K562 (cell line): ENCODE measurements at regions not wholly inside any gene's neighbourhood (a gene's known extent, or its start where the extent isn't known, plus 50 kb on each side); places are given as distances from the start of the nearest gene placed in this dataset.

Experiments
- CTCF ChIP-seq, 3 experiments: IDR thresholded peaks in 2 of 3; conservative IDR thresholded peaks in 1 of 3; 2 replicates each; pipeline ENCODE4 v1.5.1; 2011 to 2012; ENCODE audit warnings: low read length in 3 of 3, mild to moderate bottlenecking in 3 of 3, control low read depth in 2 of 3, improper control_type of control experiment in 1 of 3, inconsistent platforms in 1 of 3, low read depth in 1 of 3, mixed read lengths in 1 of 3, moderate library complexity in 1 of 3; ENCODE audit not compliant: insufficient read depth in 2 of 3
- DMBX1 ChIP-seq: fragments of 250-450 bp; sonication (Bioruptor Pico); IDR thresholded peaks from 2 replicates; pipeline ENCODE4 v1.8.0; 2022; ENCODE audit warnings: inconsistent platforms, mild to moderate bottlenecking, moderate library complexity, borderline replicate concordance
- EHMT2 ChIP-seq: fragments of 450-650 bp; IDR thresholded peaks from 2 replicates; pipeline ENCODE4 v1.6.1; 2018; ENCODE audit warnings: antibody characterized with exemption
- FOXK2 ChIP-seq, 2 experiments: fragments of 450-650 bp; IDR thresholded peaks in 1 of 2; conservative IDR thresholded peaks in 1 of 2; 2 replicates each; pipeline ENCODE4 v1.6.1; 2016; ENCODE audit warnings: low read depth in 2 of 2, mild to moderate bottlenecking in 1 of 2
- FOXM1 ChIP-seq, 2 experiments: fragments of 450-650 bp in 1 of 2; sonication (generic) in 1 of 2; formaldehyde crosslinking in 1 of 2; IDR thresholded peaks; 2 replicates each; pipeline versions ENCODE4 v1.6.1 to v1.9.0; 2017 to 2022; ENCODE audit warnings: low read depth in 2 of 2, mild to moderate bottlenecking in 2 of 2, missing genetic modification reagents in 1 of 2, moderate library complexity in 1 of 2
- RFX1 ChIP-seq: fragments of 450-650 bp; IDR thresholded peaks from 2 replicates; pipeline ENCODE4 v1.6.1; 2016; ENCODE audit warnings: mild to moderate bottlenecking, moderate library complexity
- RFX7 ChIP-seq: fragments of 250-450 bp; sonication (Bioruptor Pico); IDR thresholded peaks from 2 replicates; pipeline ENCODE4 v1.5.1; 2021; ENCODE audit warnings: mild to moderate bottlenecking
- SETDB1 ChIP-seq: IDR thresholded peaks from one replicate; pipeline ENCODE4 v1.6.1; 2012; ENCODE audit warnings: low read length, control low read depth, inconsistent platforms
- SNRNP70 ChIP-seq: fragments of 200-400 bp; formaldehyde crosslinking; optimal IDR thresholded peaks from 2 replicates; pipeline ENCODE3; 2017; ENCODE audit warnings: low read depth, low read length
- ZBTB17 ChIP-seq: fragments of 450-650 bp; formaldehyde crosslinking; IDR thresholded peaks from 2 replicates; pipeline ENCODE4 v1.4.0; 2020; ENCODE audit warnings: mild to moderate bottlenecking
- ZBTB26 ChIP-seq: fragments of 450-650 bp; formaldehyde crosslinking; IDR thresholded peaks from 2 replicates; pipeline ENCODE4 v1.4.0; 2022; ENCODE audit warnings: missing genetic modification characterization
- TF ChIP-seq, protein P1 (sequence below): sonication (generic); formaldehyde crosslinking; IDR thresholded peaks from 2 replicates; pipeline ENCODE4 v1.8.1; 2022; ENCODE audit warnings: missing genetic modification reagents
- TF ChIP-seq, protein P2 (sequence below), 2 experiments: fragments of 450-650 bp; IDR thresholded peaks; 2 replicates each; pipeline ENCODE4 v1.6.1; 2016; ENCODE audit warnings: mild to moderate bottlenecking in 2 of 2, borderline replicate concordance in 1 of 2, low read depth in 1 of 2, moderate library complexity in 1 of 2

DNA sequence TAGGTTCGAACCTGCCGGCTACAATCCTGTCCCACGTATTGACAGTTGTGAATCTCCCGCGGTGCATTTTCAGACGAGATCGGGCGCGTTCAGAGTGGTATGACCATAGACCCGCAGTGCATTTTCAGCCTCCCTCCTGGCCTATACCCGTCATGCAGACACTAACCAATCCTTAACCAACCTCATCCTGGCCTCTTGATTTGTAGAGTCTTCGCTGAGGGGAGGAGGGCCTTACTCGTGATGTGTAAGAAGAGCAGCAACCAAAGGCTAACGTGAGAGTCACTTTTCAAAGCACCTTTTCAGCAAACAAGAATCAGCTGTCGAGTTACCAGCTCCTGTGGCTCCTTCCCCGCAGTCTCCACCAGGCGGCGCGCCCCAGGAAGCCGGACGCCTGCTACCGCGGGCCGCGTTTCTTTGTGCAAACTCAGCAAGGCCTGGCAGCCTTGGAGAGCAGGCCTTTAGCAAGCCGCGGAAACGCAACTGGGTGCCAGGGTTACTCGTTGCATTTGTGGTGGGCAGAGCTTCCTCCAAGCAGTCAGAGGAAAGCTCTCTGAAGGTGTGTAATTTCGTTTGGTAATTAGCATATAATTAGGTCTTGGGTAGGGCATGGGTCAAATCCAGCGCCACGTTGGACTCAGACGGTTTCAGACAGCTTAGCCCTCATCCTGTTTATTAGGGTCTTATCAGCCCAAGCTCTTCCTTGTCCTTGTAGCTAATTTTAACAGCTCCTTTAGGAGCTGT is 139.8 kb downstream of the OR2B2 start (continued):
- TF ChIP-seq ZBTB17 (peak; percentile 66; the same call in 1 of the 2 replicates), SETDB1 (no peak), SNRNP70 (no peak), FOXK2 (conservative IDR thresholded peaks at IDR 0.05 in 1 of 2, IDR thresholded peaks at IDR 0.05 in 1 of 2; ENCODE audit: low read depth in 2 of 2) (peak; percentile 10 to 59; a peak in 1 of 4 replicates), FOXM1 (IDR thresholded peaks at IDR 0.05; ENCODE audit: low read depth) (peak; percentile 40; the same call in 1 of the 2 replicates), FOXM1 (CRISPR knock-in tag; IDR thresholded peaks at IDR 0.05; ENCODE audit: low read depth) (0 out of 2 replicates have a peak, but pooled peaks have one; percentile 72), ZBTB26 (no peak), RFX7 (no peak), EHMT2 (peak; percentile 48; the same call in 1 of the 2 replicates), DMBX1 (CRISPR knock-in tag) (peak; percentile 89), CTCF (IDR thresholded peaks at IDR 0.05 in 2 of 3, conservative IDR thresholded peaks at IDR 0.05 in 1 of 3; ENCODE audit: insufficient read depth in 2 of 3, low read depth in 1 of 3, low read length in 3 of 3) (peak; percentile 97 to 99 (median 97)), RFX1 (no peak)
- TF ChIP-seq, protein P1, sequence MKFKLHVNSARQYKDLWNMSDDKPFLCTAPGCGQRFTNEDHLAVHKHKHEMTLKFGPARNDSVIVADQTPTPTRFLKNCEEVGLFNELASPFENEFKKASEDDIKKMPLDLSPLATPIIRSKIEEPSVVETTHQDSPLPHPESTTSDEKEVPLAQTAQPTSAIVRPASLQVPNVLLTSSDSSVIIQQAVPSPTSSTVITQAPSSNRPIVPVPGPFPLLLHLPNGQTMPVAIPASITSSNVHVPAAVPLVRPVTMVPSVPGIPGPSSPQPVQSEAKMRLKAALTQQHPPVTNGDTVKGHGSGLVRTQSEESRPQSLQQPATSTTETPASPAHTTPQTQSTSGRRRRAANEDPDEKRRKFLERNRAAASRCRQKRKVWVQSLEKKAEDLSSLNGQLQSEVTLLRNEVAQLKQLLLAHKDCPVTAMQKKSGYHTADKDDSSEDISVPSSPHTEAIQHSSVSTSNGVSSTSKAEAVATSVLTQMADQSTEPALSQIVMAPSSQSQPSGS (CRISPR knock-in tag) = no peak
- TF ChIP-seq, protein P2, sequence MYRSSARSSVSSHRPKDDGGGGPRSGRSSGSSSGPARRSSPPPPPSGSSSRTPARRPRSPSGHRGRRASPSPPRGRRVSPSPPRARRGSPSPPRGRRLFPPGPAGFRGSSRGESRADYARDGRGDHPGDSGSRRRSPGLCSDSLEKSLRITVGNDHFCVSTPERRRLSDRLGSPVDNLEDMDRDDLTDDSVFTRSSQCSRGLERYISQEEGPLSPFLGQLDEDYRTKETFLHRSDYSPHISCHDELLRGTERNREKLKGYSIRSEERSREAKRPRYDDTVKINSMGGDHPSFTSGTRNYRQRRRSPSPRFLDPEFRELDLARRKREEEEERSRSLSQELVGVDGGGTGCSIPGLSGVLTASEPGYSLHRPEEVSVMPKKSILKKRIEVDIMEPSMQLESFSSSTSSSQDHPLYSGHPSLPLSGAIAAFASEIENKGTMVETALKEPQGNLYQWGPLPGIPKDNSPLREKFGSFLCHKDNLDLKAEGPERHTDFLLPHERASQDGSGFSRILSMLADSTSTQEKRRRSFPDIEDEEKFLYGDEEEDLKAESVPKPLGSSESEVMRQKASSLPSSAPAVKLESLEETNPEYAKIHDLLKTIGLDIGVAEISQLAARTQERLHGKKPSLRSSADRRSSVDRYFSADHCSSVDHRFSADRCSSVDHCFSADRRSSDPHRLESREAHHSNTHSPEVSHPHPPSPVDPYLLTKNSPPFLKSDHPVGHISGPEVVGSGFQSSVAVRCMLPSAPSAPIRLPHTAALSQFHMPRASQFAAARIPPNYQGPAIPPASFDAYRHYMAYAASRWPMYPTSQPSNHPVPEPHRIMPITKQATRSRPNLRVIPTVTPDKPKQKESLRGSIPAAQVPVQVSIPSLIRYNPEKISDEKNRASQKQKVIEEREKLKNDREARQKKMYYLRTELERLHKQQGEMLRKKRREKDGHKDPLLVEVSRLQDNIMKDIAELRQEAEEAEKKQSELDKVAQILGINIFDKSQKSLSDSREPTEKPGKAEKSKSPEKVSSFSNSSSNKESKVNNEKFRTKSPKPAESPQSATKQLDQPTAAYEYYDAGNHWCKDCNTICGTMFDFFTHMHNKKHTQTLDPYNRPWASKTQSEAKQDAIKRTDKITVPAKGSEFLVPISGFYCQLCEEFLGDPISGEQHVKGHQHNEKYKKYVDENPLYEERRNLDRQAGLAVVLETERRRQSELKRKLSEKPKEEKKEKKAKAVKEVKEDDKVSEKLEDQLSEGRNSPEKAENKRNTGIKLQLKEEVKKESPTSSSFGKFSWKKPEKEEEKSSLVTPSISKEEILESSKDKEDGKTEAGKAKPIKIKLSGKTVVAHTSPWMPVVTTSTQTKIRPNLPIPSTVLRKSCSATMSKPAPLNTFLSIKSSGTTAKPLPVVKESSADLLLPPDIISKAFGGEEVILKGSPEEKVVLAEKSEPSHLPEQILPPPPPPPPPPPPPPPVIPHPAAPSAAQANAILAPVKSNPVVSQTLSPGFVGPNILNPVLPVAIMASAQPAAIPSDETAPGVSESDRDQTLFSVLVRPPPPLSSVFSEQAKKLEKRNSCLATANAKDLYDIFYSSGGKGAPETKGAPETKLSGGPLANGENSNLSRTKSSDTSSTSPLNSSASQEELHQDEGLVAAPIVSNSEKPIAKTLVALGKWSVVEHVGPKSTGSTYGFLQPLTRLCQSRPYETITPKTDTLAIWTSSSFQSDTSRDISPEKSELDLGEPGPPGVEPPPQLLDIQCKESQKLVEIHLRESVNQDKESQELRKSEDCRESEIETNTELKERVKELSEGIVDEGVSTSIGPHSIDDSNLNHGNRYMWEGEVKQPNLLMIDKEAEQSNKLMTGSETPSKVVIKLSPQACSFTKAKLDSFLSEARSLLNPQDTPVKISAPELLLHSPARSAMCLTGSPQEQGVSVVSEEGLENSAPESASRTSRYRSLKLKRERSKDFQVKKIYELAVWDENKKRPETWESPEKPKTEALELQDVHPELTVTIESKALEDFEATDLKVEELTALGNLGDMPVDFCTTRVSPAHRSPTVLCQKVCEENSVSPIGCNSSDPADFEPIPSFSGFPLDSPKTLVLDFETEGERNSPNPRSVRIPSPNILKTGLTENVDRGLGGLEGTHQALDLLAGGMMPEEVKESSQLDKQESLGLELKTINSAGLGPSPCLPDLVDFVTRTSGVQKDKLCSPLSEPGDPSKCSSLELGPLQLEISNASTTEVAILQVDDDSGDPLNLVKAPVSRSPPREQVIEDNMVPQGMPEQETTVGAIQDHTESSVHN (IDR thresholded peaks at IDR 0.05; ENCODE audit: borderline replicate concordance in 1 of 2, low read depth in 1 of 2) = no peak
